ENCODE measurements at regions not wholly inside any gene's neighbourhood (a gene's known extent, or its start where the extent isn't known, plus 50 kb on each side); places are given as distances from the start of the nearest gene placed in this dataset.
"Not testable (repeated sequence)": the region's sequence is repeated elsewhere in the genome, so short reads cannot be mapped to it uniquely, and the experiment has no call there.

- DNase-seq, result no peak
These were observed 1390.8 kb downstream of the ZPLD1 start for GRCh38 chr3:103825586-103825985.

GRCh38 chr3:103829723-103830326 lies 1395.0 kb downstream of the ZPLD1 start:
- DNase-seq, result no peak

- DNase-seq, result no peak
These were observed 1412.6 kb downstream of the ZPLD1 start for GRCh38 chr3:103847081-103848062.

- DNase-seq, result no peak
These were observed 1417.0 kb downstream of the ZPLD1 start for GRCh38 chr3:103851793-103852192.

- no peak for DNase-seq
These were observed 1427.6 kb downstream of the ZPLD1 start for GRCh38 chr3:103862415-103862814.

GRCh38 chr3:103863381-103863780 lies 1428.6 kb downstream of the ZPLD1 start:
- DNase-seq, result no peak

- no peak for DNase-seq
These were observed 1431.3 kb downstream of the ZPLD1 start for GRCh38 chr3:103866113-103866512.

GRCh38 chr3:103873021-103873420 lies 1438.2 kb downstream of the ZPLD1 start:
- DNase-seq, result no peak

GRCh38 chr3:103873897-103874545 lies 1439.2 kb downstream of the ZPLD1 start:
- no peak for DNase-seq

- not testable (repeated sequence) for DNase-seq
These were observed 1447.0 kb downstream of the ZPLD1 start for GRCh38 chr3:103881809-103882208.

GRCh38 chr3:103889675-103890074 lies 1454.9 kb downstream of the ZPLD1 start:
- no peak for DNase-seq

GRCh38 chr3:103894162-103894822 lies 1459.5 kb downstream of the ZPLD1 start:
- DNase-seq, result no peak

- no peak for DNase-seq
These were observed 1464.5 kb downstream of the ZPLD1 start for GRCh38 chr3:103899328-103899727.

- DNase-seq, result no peak
These were observed 1461.7 kb upstream of the ALCAM start for GRCh38 chr3:103904991-103905390.

- no peak for DNase-seq
These were observed 1460.4 kb upstream of the ALCAM start for GRCh38 chr3:103906304-103906703.

- DNase-seq, result no peak
These were observed 1459.9 kb upstream of the ALCAM start for GRCh38 chr3:103906808-103907207.

- no peak for DNase-seq
These were observed 1459.1 kb upstream of the ALCAM start for GRCh38 chr3:103907567-103907966.

- no peak for DNase-seq
These were observed 1457.3 kb upstream of the ALCAM start for GRCh38 chr3:103909395-103909794.

- DNase-seq, result no peak
These were observed 1448.4 kb upstream of the ALCAM start for GRCh38 chr3:103918336-103918735.

GRCh38 chr3:103919327-103919726 lies 1447.4 kb upstream of the ALCAM start:
- no peak for DNase-seq

- no peak for DNase-seq
These were observed 1442.8 kb upstream of the ALCAM start for GRCh38 chr3:103923907-103924306.

- no peak for DNase-seq
These were observed 1442.2 kb upstream of the ALCAM start for GRCh38 chr3:103924544-103924943.

- no peak for DNase-seq
These were observed 1439.8 kb upstream of the ALCAM start for GRCh38 chr3:103926936-103927335.
